Fibroblast of skin of left quadriceps (primary cell): ENCODE measurements at regions not wholly inside any gene's neighbourhood (a gene's known extent, or its start where the extent isn't known, plus 50 kb on each side); places are given as distances from the start of the nearest gene placed in this dataset.
"Not testable (repeated sequence)": the region's sequence is repeated elsewhere in the genome, so short reads cannot be mapped to it uniquely, and the experiment has no call there.

ENCODE experiments used
- DNase-seq, 2 experiments: peaks; one replicate each; pipeline ENCODE4 v3.0.0-alpha.2; 2013; ENCODE audit warnings: low read depth in 2 of 2

DNA sequence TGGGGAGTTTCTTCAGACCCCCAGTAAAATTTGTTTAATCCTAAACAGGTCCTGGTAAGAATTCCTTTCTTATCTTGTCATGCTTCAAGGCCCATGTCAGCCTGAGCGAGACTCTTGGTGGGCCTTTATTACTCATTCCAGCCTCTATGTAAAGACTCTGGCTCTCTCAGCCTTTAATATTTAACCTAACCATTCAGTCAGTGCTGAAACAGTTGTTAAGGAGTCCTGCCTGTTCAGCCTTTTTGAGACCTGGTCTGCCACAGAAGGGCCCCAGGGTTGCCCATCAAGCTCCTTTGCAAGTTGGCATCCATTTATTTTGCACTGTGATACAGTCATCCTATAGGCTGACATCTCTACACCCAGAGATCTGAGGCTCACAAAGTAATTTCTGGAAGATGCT, 107.7 kb upstream of the VANGL1 start:
- no peak for DNase-seq

DNA sequence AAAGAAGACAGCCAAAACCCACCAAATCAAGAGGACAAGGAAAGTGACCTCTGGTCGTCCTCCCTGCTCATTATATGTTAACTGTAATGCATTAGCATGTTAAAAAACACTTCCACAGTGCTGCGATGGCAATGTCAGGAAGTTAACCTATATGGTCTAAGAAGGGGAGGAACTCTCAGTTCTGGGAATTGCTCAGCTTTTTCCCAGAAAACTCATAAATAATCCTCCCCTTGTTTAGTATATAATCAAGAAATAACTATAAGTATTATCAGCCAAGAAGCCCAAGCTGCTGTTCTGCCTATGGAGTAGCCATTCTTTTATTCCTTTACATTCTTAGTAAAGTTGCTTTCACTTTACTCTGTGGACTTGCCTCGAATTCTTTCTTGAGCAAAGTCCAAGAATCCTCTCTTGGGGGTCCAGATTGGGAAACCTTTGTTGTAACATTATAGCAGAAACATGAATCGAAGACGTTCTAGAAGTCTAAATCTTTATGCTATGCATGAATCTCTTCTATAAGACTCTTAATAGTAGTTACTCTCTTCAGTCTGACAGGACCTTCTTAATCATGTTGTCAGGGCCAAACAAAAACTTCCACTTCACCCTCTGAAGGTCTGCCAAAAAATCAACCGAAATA, 110.0 kb upstream of the VANGL1 start:
- peak; percentile 57 for DNase-seq

DNA sequence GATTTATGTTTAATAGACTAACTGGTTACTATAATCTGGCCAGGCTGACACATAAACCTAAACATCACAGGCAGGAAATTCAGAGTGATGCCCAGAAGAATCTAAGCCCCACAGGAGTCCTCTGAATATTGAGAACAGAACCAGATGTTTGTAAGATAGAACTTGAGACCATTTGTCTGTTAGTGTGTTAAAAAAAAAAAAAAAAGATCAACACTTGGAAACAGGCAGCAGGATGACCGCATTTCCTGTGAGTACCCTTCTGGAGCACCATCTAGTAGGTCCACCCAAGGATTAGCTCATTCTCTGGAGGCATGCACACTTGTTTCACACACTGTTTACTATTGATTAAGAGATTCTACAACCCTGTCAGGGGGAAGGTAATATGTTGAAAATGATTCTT, 111.4 kb upstream of the VANGL1 start:
- DNase-seq = peak; percentile 83

DNA sequence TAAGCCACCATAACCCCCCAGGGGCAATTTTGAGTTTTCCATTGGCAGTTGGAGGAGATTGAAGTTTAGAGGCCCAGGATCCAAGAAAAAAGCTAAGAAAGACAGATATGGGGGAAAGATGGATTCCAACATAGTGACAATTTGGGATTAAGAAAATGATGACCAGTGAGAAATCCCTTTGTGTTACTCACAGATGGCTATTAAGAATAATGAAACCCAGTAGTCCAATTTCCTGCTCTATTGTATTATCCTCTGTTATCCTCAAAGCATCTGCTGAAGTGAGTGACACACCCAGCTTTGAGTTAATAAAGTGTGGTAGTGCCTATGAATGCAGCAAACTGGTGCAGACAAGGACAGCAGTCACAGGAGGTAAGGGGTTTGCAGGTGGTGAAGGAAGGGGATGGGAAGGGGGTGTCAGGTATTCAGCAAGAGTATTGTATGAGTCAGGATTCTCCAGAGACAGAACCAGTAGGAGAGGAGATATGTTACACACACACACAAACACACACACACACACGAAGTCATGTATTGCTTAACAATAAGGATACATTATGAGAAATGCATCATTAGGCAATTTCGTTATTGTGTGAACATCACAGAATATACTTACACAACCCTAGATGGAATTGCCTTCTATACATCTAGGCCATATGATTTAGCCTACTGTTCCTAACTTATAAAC, 112.4 kb upstream of the VANGL1 start:
- DNase-seq = no peak

DNA sequence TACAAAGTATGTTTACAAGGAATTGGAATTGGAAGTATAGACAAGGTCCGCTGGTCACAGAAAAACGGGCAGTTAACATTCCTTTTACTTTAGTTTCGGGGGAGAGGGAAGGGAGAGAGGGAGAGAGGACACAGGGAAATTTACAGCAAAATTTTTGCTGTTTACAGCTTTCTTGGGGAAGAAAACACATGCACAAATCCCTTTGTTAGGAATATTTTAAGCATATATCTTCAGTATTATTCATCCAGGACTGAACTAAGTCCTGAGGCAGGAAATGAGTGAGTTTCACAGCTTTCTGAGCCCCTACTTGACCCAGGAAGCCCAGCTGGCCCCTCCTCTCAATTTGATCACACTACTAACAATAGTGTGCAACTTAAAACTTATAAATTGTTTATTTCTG, 113.4 kb upstream of the VANGL1 start:
- DNase-seq = not testable (repeated sequence)

DNA sequence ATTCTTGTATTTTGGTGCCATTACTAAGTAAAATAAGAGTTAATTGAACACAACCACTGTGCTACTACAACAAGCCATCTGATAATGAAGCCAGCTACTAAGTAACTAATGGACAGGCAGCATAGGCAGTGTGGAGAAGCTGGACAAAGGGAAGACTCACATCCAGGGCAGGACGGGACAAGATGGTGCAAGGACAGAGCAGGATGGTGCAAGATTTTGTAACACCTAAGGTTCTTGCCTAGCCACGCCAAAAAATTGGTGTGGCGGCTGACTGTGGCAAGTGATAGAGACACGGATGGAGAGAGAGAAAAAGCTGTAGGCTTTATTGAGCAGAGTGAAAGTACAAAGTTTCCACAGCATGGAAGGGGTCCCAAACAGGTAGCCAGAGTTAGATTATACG, 114.0 kb upstream of the VANGL1 start:
- no peak for DNase-seq

DNA sequence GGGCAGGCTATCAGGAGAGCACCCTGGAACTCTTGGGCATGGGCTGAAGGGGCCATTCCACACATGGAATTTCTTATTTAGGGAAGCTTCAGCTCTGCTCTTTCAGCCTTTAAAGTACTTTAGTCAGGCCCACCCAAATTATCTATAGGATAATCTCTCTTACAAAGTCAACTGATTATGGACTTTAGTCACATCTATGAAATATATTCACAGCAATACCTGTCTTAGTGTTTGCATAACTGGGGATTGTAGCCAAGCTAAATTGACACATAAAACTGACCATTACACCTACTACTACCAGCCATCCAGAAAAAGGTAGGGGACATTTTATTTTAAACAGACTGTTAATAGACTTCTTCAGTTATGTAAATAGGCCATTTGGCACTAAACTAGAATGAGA, 114.9 kb upstream of the VANGL1 start:
- no peak for DNase-seq

DNA sequence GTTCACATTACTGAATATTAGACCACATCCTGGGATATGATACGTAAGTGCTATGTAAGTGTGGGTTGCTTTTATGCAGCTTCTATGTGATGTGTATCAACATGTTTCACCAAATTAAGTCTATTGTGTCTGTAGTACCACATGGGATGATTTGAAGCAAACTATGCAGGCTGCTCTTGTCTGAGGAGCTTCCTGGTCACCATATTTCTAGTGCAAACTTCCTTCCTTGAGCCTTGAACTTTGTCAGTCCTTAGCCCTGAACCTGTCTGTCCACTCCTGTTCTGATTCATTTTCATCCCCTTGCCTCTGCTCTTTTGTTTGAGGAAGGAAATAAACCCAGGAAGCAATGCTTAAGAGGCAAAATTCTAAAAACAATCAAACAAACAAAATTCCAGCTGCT, 117.5 kb upstream of the VANGL1 start:
- no peak for DNase-seq

DNA sequence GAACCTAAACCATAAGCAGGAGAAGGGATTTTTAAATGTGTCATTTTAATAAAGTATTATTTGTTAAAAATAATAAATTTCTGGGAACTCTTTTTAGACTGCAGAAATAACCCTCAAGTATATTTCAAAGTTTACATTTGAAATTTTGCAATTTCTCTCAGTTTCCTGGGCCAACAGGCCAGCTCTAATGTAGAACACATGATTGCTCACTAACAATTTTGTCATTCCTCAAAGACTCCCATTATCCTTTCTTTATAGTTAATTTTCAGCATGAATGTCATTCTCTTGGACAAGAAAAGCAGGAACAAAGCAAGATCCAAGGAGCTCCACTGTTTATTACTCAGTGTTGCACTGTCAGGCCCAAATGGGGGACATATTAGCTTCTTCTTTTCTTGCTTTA, 119.4 kb upstream of the VANGL1 start:
- DNase-seq = no peak

DNA sequence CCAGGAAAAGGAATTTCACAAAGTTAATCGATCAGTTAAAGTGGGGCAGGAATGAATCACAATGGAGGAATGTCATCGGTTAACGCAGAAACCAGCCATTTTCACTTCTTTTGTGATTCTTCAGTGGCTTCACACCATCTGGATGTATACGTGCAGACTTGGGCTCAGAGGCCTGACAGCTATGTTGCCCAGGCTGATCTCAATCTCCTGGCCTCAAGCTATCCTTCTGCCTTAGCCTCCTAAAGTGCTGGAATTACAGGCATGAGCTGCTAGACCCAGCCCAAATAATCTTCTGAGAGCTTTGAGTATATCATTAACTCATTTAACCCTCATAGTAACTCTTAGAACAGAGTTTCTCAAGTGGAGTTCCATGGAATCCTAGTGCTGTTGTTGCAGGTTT, 126.5 kb upstream of the VANGL1 start:
- no peak for DNase-seq

DNA sequence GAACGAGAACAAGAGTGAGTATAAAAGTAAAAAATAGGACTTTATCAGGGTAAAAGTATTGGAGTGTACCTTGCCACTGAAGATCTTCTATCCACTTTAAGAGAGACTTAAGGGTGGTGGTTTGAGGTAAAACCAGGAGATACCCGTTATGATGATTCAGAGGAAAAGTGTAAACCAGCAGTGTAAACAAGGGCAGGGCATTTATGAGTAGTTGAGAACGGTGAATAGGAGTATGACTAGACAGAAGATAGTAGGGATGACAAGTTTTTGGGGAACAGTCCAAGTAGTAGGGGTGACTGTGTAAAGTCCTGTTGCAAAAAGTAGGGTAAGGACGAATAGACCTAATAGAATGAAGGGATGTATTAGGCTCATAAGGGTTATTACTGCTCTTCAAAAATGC, 131.5 kb upstream of the VANGL1 start:
- DNase-seq = not testable (repeated sequence)

DNA sequence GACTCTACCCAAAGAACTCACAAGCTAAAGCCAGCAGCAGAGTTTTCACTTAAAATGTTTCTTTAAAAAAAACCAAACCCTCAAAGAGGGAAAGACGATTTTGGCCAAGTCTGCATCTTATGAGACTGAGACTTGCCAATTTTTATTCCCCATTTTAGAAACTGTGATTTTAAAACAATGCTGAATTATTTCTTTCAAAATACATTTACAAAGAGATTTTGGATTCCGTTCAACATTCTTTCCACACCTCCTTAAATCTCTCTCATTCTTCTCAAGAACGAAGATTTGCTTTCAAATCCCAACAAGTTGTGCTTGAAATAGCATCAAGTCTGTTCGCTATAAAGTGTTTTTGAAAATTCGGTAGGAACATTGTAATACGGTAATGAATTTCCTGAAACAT, 133.9 kb upstream of the VANGL1 start:
- DNase-seq = no peak

DNA sequence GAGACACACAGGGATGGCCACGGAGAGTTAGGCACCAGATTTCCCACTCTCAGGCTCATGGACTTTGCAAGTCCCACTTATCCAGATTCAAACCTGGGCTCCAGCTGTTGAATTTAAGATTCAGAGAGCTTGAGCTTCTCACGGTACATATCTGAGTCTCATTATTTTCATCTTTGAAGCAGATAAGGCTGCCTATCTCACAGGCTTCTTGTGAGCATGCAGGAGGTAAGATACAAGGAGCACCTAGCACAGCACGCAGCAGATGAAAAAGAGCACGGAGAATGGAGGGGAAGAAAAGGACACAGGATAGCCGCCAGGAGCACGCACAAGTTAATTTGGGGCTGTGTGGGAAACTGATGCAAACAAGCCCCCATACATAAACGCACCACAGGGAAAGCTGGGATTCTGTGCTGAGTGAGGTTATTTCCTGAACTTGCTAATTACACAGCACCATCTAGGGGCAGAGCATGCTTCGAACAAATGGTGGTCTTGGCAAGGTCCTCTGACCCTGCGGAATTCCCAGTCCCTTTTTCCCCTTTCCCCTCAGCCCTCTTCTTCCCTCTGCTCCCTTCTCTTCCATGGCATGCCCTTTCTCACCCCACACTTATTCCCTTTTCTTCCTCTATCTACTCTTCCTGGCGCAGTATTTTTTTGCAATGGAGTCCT, 134.7 kb upstream of the VANGL1 start:
- DNase-seq = peak; percentile 43 to 44

DNA sequence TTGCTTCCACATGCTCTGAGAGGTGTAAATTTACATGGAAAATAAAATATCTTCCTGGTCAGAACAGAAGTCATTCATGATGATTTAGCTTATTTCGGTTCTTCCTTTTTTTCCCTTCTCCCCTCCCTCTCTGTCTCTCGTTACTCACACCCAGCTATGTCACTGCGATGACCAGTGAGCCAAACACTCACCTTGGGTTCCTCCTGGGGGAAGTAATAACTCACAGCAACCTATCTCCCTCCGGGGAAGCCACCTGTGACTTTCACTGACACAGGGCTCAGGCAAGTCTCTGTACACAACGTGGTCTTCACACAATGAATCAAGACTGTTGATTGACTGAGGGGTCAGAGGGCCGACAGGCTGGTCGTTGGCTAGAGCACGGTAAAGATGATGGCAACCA, 135.3 kb upstream of the VANGL1 start:
- no peak for DNase-seq

DNA sequence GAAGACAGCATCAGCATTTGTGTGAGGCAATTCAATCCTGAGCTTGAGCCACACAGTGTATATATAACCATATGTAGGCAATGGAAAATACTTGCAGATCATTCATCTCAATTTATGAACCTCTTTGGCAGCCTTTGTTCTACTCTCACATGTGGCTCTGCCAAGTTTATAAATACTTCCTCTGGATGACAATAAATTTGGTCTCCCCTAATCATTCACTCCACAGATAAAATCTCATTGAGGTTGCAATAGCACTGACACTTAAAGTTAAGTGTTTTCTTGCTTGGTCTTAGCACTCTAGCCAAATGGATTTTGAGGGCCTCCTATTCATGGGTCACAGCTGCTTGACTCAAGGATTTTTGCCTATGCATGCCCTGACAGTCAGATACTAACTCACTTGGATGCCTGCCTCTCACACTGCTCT, 136.6 kb upstream of the VANGL1 start:
- peak; percentile 84 for DNase-seq

DNA sequence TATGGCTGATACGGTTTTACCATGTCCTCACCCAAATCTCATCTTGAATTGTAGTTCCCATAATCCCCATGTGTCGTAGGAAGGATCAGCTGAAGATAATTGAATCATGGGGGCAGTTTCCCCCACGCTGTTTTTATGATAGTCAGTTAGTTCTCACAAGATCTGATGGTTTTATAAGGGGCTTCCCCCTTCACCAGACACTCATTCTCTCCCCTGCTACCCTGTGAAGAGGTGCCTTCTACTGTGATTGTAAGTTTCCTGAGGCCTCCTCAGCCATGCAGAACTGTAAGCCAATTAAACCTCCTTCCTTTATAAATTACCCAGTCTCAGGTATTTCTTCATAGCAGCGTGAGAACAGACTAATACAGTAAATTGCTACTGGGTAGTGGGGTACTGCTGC, 139.6 kb upstream of the VANGL1 start:
- not testable (repeated sequence) for DNase-seq

DNA sequence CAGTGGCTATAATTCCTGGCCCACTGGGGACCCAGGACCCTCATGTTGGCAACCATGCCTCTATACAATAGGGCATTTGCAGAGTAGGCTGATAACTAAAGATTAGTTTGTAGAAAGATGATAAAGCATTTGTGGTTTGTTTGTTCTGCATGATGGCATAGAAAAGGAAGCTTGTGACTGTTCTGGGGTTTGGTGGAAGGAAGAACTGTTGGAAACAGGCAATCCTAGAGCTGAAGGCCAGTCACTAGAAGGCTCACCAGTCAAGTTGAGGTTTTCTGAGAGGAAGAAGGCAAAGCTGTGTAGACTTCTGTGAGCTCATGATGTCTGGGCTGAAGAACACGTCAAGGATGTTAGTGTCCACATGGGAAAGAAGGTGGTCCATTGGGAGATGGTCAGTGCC, 140.3 kb upstream of the VANGL1 start:
- DNase-seq = no peak

DNA sequence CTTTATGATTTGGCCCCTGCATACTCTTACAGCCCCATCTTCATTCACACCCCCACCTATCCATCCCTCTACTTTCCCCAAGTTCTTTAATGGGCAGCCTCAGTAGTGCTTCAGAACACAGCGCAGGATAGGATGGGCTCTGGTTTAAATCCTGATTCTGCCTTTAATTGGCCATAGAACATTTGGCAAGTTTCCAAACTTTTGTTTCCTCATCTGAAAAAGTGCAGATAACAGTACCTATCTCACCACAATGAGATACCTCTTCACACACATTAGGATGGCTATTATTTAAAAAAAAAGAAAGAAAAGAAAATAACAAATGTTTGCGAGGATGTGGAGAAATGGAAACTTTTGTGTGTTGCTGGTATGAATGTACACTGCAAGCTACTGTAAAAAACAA, 142.5 kb upstream of the VANGL1 start:
- DNase-seq = no peak

DNA sequence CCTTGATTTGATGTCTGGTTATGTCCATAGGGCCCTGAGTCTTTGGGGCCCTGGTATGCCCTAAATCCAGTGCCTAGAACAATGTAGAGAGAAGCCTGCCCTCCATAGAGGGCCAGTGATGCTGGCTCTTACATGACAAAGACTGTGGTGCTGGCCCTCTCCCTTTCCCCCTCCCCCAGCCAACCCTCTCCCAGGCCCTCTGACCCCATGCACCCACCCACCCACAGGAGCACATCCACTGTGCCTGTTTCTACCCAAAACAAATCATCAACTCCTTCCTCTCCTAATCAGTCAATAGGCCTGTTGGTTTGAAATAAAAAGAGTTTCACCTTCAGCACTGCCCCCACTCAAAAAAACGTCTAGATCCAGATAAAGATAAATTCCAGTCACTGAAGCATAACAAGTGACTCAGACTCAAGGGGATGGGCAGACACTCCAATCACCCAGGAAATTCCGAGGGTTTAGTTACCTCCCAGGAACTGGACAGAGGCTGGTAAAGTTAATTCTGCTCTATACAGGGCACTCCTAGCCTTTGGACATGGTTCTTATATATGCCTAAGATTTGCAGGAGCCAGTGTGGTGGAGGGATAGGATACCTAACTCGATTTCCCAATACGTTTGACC, 144.8 kb upstream of the VANGL1 start:
- DNase-seq = peak in 1 of 2 experiments; percentile 30

DNA sequence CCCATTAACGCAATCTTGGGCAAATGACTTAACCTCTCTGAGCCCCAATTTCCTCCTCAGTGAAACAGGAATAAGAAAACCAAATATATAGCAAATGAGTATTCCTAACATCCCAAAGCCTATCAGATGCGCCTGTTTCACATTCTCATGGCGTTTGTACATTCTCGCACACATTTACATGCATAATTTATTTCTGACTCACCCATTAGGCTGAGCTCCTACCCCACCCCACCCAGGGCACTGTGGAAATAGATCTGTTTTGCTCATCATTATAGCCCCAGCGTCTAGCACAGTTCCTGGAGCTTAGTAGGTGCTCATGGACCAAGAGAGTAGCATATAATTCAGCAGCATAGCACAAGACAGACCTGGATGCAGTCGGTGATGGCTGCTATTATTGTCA, 146.1 kb upstream of the VANGL1 start:
- peak; percentile 67 to 68 for DNase-seq

DNA sequence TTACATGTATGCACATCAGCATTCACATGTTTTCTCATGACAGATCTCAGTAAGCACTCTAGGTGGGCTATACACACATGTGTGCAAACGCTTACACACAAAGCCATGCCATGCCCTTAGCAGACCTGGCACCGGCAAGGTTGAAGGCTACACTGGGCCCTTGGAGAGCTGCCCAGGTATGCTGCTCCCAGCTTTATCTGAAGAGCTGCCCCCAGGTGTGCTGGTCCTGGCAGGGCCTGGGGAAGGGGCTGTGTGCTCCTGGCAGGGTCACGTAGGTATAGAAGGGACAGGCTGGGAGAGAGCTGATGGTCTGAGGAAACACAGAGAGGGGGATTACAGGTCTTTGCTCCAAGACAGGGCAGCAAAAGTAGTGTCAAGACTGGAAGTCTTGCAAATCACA, 146.7 kb upstream of the VANGL1 start:
- no peak for DNase-seq

DNA sequence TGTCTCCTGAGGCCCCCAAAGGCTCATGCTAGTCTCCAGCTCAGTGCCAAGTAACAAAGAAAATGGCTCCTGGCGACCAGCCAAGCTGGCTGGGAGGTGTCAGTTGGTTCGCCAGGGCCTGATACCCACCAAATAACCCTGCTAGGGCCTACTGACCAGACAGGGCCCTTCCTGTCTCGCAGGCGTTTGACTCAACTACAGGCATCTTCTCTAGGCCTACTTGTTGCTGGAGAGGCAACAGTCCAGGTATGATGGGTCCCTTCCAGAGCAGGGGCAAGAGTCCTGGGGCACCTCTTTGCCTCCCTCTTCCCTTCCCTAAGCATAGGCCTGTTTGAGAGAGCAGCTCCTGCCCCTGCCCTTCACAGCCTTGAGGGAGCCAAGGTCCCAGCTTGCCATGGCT, 147.9 kb upstream of the VANGL1 start:
- no peak for DNase-seq

DNA sequence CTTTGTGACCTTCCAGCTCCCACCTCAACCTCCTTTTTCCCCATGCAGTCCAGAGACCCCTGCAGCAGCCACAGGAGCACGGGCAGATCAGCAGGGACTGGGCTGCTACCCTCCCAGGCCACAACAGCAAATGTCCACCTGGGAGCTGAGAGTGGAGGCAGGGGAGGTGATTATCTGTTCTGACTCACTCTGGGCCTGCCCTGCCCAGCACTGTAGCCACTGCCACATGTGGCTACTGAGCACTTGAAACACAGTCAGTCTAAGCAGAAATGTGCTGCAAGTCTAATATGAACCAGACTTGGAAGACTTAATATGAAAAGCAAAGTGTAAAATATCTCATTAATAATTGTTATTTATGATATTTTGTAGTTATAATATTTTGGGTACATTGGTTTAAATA, 148.9 kb upstream of the VANGL1 start:
- no peak for DNase-seq
